AG04449 (cell line): ENCODE measurements at regions not wholly inside any gene's neighbourhood (a gene's known extent, or its start where the extent isn't known, plus 50 kb on each side); places are given as distances from the start of the nearest gene placed in this dataset.
A peak's percentile ranks its signal among the peaks of the same experiment; 100 is the strongest.

ENCODE experiments used
- CTCF ChIA-PET: fragments of 350-600 bp; formaldehyde crosslinking; extraction: SDS; loops from one replicate; lab custom pipeline; 2021; ENCODE audit warnings: antibody characterized with exemption; lab: Yijun Ruan, JAX
- POLR2A ChIA-PET: fragments of 400-600, 350-600 bp; formaldehyde crosslinking; extraction: SDS; loops from one replicate; lab custom pipeline; 2020; ENCODE audit warnings: antibody characterized with exemption, inconsistent platforms; lab: Yijun Ruan, JAX
- DNase-seq: peaks from one replicate; pipeline ENCODE4 v3.0.0-alpha.2; 2010; ENCODE audit warnings: low read depth, low spot score
- H3K4me3 ChIP-seq: 2 replicates; pipeline ENCODE4 v1.5.1; 2011; ENCODE audit warnings: low read depth, mild to moderate bottlenecking, control low read depth, low read length
- TF ChIP-seq, protein P1 (sequence below): IDR thresholded peaks from one replicate; pipeline ENCODE4 v1.5.1; 2011; ENCODE audit warnings: mild to moderate bottlenecking, moderate library complexity, low read length, control low read depth, inconsistent platforms; ENCODE audit not compliant: insufficient read depth; ENCODE audit errors: missing control alignments

DNA sequence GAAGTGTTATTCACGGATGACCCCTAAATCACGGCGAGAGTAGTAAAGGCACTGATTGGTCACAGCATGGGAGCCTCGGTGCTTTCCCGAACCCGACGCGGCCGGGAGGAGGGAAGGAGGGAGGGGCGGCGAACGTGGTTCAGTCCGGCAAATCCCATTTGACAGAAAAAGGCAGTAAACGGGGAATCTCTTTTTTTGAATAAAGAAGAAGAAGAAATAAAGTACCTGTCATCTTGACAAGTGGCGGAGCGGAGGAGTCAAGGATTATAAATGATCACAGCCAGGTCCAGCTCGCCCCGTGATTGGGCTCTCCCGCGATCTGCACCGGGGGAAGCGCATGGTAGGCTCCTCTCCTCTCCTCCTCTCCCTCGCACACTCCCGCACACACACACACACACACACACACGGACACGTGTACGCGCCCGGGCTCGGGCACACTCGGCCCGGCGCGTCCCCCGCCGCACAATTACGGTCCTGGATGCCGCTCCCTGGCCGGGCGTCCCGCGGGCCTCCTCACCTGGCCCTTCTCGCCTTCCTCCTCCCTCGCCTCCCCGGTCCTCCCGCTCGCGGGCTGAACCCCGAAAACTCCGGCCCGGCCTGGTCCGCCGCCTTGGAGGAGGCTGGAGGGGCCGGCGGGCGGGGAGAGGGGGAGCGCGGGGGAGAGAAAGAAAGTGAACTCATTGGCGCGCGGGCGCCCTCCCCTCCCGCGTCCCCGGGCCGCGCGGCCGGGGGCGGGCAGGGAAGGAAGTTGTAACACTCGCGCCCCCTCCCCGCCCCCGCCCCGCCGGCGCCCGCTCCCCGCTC, 99.2 kb upstream of the TENM3 start:
- ChIA-PET POLR2A (interaction anchor here (0.6 kb wide), 1 partner anchor 45 kb away, joined by 3 read pairs; no protein-coding TSS in a partner anchor), CTCF (no interaction called here)
- H3K4me3 ChIP-seq, result peak overlapping the region; percentile 78
- DNase-seq, result peak; percentile 38
- TF ChIP-seq, protein P1, sequence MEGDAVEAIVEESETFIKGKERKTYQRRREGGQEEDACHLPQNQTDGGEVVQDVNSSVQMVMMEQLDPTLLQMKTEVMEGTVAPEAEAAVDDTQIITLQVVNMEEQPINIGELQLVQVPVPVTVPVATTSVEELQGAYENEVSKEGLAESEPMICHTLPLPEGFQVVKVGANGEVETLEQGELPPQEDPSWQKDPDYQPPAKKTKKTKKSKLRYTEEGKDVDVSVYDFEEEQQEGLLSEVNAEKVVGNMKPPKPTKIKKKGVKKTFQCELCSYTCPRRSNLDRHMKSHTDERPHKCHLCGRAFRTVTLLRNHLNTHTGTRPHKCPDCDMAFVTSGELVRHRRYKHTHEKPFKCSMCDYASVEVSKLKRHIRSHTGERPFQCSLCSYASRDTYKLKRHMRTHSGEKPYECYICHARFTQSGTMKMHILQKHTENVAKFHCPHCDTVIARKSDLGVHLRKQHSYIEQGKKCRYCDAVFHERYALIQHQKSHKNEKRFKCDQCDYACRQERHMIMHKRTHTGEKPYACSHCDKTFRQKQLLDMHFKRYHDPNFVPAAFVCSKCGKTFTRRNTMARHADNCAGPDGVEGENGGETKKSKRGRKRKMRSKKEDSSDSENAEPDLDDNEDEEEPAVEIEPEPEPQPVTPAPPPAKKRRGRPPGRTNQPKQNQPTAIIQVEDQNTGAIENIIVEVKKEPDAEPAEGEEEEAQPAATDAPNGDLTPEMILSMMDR, result no peak

DNA sequence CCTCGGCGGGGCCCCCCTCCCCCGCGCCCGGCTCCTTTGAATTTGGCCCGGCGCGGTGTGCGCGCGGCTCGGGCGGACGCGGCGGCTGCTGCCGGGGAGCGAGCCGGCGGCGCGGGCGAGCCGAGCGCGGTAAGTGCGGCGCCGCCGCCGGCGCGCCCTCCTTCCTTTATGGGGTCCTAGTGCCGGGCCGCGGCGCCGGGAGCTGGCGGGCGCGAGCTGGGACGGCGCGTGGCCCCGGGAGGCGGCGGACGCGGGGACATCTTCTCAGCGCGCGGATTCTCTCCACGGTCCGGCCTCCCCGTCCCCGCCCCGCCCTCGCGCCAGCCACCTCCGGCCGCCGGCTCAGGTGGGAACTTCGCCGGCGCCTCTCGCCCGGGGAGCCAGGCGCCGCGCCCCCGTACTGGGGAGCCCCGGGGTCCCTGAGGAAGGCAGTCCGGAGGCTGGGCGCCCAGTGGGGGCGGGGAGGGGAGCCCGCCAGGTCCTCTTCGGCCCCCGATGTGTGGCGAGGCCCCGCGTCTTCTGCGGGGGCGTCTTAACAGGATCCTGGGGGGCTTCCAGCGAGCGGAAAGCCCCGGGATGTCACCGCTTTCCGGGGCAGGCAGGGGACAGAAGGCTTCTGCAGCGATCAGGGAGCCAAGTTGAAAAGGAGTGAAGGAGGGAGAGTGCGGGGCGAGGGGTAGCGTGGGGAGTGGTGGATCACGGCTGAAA, 98.4 kb upstream of the TENM3 start:
- POLR2A ChIA-PET, result no interaction called here
- TF ChIP-seq, protein P1, result no peak

DNA sequence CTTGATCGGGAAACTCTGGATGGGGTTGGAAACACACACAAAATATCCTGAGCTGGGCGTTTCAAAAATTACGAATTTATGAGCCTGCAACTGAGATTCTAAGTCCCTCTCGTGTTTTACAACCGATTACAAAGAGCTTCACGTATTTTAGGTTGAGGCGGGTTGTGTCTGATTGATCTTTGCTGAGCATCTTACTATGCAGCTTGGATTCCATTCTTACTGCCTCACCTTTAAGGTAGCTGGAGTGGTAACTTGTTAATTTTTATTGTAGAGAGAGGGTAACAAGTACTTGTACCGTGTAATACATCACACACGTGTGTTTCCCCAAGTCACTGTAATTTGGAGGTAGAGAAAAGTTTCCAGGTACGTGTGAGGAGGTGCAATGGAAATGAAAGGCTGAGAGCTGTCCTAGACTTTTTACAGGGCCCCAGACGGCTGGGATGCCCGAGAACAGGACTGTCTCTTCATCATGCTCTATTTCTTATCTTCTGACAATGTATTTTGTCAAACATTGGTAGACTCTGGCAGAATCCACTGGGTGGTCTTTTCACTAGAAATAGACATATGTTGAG, 97.8 kb upstream of the TENM3 start:
- ChIA-PET CTCF (no interaction called here), POLR2A (interaction anchor here (0.5 to 0.6 kb wide), 2 partner anchors 303 to 474 kb away, joined by 3 read pairs; no protein-coding TSS in a partner anchor)
- DNase-seq, result no peak
- TF ChIP-seq, protein P1, result no peak
- peak overlapping the region; percentile 78 for H3K4me3 ChIP-seq

More for the DNA sequence above, 98.4 kb upstream of the TENM3 start:
- no peak for DNase-seq
- CTCF ChIA-PET, result no interaction called here
- peak overlapping the region; percentile 78 for H3K4me3 ChIP-seq

DNA sequence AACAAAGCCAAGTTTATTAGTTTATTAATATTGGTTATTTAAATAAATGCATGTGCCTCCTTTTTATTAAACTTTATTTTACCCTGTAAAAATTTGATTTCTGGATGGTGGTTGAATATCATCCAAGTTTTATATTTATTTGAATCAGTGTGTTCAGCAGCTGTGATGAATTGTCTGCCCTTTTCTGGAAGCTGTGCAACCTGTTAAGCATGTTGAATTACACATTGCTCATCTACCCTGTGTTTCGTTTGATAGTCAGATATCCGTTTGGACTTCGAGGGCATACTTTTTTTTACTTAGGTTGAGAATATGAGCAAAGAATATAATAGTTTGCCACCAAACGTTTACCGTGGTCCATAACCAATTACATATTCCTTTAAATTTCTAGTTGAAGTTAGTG, 95.8 kb upstream of the TENM3 start:
- no peak overlapping the region for H3K4me3 ChIP-seq
- DNase-seq, result no peak
- ChIA-PET CTCF (no interaction called here), POLR2A (no interaction called here)
- TF ChIP-seq, protein P1, result no peak

DNA sequence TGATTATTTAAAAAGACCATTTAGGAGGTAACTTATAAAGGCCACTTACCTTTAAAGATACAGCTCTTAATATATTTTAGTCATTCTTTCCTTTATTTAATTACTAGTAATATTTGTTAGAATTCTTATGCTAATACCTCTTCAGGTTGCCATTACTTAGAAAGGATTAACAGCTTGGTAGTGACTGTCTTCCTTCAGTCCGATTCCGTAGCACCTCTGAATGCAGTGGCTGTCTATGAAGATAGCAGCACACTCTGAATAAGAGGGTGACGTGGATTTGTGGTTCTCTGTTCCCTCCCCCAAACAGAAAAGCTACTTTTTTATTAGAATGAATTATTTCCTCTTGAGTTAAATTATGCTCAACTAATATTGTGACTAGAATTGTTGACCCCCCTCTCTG, 92.6 kb upstream of the TENM3 start:
- ChIA-PET CTCF (no interaction called here), POLR2A (interaction anchor here (0.7 kb wide), 1 partner anchor 62 kb away, joined by 3 read pairs; no protein-coding TSS in a partner anchor)
- DNase-seq, result no peak
- TF ChIP-seq, protein P1, result no peak
- H3K4me3 ChIP-seq, result no peak overlapping the region

DNA sequence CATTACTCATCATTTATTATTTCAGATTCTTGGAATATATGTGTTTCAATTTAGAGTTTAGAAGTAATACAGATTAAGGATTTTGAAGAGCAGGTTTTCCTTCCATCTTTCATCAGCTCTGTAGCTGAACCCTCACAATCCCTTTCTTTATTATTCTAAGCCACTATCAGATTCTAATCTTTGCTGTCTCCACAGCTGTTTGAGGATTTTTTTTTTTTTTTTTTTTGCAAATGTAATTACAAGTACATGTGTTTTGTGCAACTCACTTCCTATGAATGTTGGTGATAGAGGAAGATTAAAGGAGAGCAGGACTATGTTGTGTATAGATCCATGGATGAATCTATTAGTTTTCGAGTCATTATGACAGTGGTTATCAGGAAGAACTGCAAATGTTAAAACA, 87.4 kb upstream of the TENM3 start:
- POLR2A ChIA-PET, result no interaction called here
- no peak overlapping the region for H3K4me3 ChIP-seq
- TF ChIP-seq, protein P1, result no peak
- CTCF ChIA-PET, result no interaction called here
- DNase-seq, result no peak
